MM.1S (cell line): ENCODE measurements at regions not wholly inside any gene's neighbourhood (a gene's known extent, or its start where the extent isn't known, plus 50 kb on each side); places are given as distances from the start of the nearest gene placed in this dataset.
"Not testable (repeated sequence)": the region's sequence is repeated elsewhere in the genome, so short reads cannot be mapped to it uniquely, and the experiment has no call there.

Experiments used
- CTCF ChIP-seq: fragments of 300-600 bp; sonication (generic); IDR thresholded peaks from 2 replicates; pipeline ENCODE4 v1.5.1; 2016; ENCODE audit warnings: antibody characterized with exemption, low read length, mixed read lengths
- EZH2 ChIP-seq: fragments of 300-600 bp; sonication (generic); optimal IDR thresholded peaks from 2 replicates; pipeline ENCODE3; 2017; ENCODE audit warnings: low read depth, mild to moderate bottlenecking, antibody characterized with exemption, low read length, mixed read lengths
- EZH2phosphoT487 ChIP-seq: fragments of 300-600 bp; sonication (generic); IDR thresholded peaks from 2 replicates; pipeline ENCODE4 v1.6.1; 2018; ENCODE audit warnings: antibody characterized with exemption, low read length

DNA sequence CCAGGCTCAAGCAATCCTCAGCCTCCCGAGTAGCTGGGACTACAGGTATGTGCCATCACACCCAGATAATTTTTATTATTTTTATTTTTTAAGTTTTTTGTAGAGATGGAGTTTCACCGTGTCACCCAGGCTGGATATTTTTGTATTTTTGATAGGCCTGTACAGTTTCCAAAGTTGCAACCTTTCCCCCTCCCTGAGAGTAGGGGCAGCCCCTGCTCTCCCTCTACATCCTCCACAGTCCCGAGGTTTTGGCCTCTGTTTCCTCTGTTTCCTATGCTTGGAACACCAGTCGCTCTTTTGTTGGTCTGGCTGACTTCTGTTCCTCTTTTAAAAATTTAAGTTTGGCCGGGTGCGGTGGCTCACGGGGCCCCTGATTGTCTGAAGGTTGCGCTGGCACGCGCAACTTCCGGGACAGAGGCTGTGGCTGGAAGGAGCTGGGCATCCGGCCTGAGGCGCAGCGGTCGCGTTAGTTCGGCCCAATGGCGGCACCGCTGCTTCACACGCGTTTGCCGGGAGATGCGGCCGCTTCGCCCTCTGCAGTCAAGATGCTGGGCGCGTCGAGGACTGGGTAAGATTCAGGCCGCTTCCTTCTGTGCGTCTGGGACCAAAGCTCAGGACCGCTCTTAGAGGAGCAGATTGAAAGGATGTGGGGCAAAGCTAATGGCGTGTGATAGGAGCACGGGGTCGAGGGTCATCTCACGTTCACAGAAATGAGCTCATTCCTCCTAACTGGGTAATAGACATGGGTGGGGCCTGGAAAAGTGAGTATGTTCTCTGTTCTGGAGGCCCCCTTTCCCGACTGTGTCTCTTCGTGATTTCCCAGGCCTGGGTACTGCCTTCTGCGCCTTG, 89.9 kb downstream of the LAT start:
- TF ChIP-seq CTCF, EZH2phosphoT487, EZH2: not testable (repeated sequence)
